ENCODE measurements at regions not wholly inside any gene's neighbourhood (a gene's known extent, or its start where the extent isn't known, plus 50 kb on each side); places are given as distances from the start of the nearest gene placed in this dataset.

DNA sequence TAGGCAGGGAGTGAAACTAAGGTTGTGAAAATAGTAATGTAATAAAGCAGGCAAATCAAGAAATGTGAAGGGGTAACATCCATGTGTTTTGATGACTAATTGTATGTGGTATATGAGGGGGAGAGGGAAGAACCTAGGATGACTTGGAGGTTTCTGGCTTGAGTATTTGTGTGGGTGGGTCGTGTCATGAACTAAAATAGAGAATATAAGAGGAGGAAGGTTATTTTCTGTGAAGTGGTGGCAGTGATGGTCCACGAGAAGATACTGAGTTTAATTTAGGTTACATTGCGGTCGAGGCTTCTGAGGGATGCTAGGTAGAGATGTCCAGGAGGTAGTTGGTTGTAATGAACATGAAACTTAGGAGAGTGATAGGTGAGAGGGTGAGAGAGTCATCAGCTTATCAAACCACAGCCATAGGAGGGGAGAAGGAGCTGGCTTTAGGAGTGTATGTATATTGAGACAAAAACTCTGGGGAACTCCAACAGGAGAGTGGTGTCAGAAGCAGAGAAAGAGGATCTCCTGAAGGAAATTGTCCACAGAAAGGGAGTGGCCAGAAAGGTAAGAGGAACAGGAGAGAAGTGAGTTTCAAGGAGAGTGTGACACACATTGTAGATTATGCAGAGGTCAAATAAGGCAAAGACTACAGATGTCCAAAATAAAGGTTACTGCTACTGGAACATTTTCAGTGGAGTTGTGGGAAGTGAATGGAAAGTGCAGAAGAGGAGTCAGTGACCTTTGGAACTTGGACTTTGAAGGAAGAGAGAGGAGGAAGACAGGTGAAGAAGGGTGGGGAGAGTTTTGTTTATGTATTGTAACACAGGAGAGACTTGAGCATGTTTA lies 89.0 kb upstream of the MACF1 start:
- TF ChIP-seq POLR2A (IDR thresholded peaks at IDR 0.05): no peak
- TF ChIP-seq, protein P1, sequence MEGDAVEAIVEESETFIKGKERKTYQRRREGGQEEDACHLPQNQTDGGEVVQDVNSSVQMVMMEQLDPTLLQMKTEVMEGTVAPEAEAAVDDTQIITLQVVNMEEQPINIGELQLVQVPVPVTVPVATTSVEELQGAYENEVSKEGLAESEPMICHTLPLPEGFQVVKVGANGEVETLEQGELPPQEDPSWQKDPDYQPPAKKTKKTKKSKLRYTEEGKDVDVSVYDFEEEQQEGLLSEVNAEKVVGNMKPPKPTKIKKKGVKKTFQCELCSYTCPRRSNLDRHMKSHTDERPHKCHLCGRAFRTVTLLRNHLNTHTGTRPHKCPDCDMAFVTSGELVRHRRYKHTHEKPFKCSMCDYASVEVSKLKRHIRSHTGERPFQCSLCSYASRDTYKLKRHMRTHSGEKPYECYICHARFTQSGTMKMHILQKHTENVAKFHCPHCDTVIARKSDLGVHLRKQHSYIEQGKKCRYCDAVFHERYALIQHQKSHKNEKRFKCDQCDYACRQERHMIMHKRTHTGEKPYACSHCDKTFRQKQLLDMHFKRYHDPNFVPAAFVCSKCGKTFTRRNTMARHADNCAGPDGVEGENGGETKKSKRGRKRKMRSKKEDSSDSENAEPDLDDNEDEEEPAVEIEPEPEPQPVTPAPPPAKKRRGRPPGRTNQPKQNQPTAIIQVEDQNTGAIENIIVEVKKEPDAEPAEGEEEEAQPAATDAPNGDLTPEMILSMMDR (IDR thresholded peaks at IDR 0.05): no peak
- TF ChIP-seq EP300 (IDR thresholded peaks at IDR 0.05): no peak
- TF ChIP-seq POLR2AphosphoS5 (IDR thresholded peaks at IDR 0.05): no peak

All from sigmoid colon (tissue), 4 donors.